NCI-H2196 (cell line): ENCODE measurements at regions not wholly inside any gene's neighbourhood (a gene's known extent, or its start where the extent isn't known, plus 50 kb on each side); places are given as distances from the start of the nearest gene placed in this dataset.

Source experiments
- DNase-seq: peaks from one replicate; lab custom pipeline; 2025; ENCODE audit not compliant: unreplicated experiment; lab: John Stamatoyannopoulos, UW

GRCh38 chr2:19785867-19786266, 115.9 kb downstream of the TTC32 start:
- no peak for DNase-seq

GRCh38 chr2:19785447-19785846, 116.3 kb downstream of the TTC32 start:
- no peak for DNase-seq

- DNase-seq = no peak
Measured at GRCh38 chr2:19784456-19784855, 117.3 kb downstream of the TTC32 start.

GRCh38 chr2:19783935-19784334, 117.8 kb downstream of the TTC32 start:
- DNase-seq = no peak

- peak; percentile 46 for DNase-seq
Measured at GRCh38 chr2:19776941-19777514, 124.8 kb downstream of the TTC32 start.

GRCh38 chr2:19775838-19776237, 125.9 kb downstream of the TTC32 start:
- no peak for DNase-seq

GRCh38 chr2:19775315-19775714, 126.5 kb downstream of the TTC32 start:
- DNase-seq = no peak

GRCh38 chr2:19774805-19775176, 127.0 kb downstream of the TTC32 start:
- peak; percentile 3 for DNase-seq

- no peak for DNase-seq
Measured at GRCh38 chr2:19772981-19773380, 128.8 kb downstream of the TTC32 start.

GRCh38 chr2:19769513-19769912, 132.3 kb downstream of the TTC32 start:
- no peak for DNase-seq

- no peak for DNase-seq
Measured at GRCh38 chr2:19767899-19768298, 133.9 kb downstream of the TTC32 start.

- DNase-seq = no peak
Measured at GRCh38 chr2:19764998-19765397, 136.8 kb downstream of the TTC32 start.

- DNase-seq = no peak
Measured at GRCh38 chr2:19763731-19764130, 138.1 kb downstream of the TTC32 start.

- no peak for DNase-seq
Measured at GRCh38 chr2:19762959-19763605, 138.7 kb downstream of the TTC32 start.

GRCh38 chr2:19762142-19762541, 139.6 kb downstream of the TTC32 start:
- DNase-seq = no peak

- DNase-seq = no peak
Measured at GRCh38 chr2:19759880-19760279, 141.9 kb downstream of the TTC32 start.

GRCh38 chr2:19758658-19759057, 143.1 kb downstream of the TTC32 start:
- DNase-seq = no peak

- DNase-seq = no peak
Measured at GRCh38 chr2:19757586-19757985, 144.2 kb downstream of the TTC32 start.

GRCh38 chr2:19754907-19755306, 146.9 kb downstream of the TTC32 start:
- no peak for DNase-seq

- DNase-seq = no peak
Measured at GRCh38 chr2:19753818-19754217, 148.0 kb downstream of the TTC32 start.

GRCh38 chr2:19753314-19753713, 148.5 kb downstream of the TTC32 start:
- DNase-seq = no peak

GRCh38 chr2:19752500-19752899, 149.3 kb downstream of the TTC32 start:
- no peak for DNase-seq

- no peak for DNase-seq
Measured at GRCh38 chr2:19751631-19752030, 150.2 kb downstream of the TTC32 start.
